Mucosa of descending colon (tissue), 3 donors: ENCODE measurements at regions not wholly inside any gene's neighbourhood (a gene's known extent, or its start where the extent isn't known, plus 50 kb on each side); places are given as distances from the start of the nearest gene placed in this dataset.

ENCODE experiments used
- ATAC-seq: fragments of 200-7000 bp; cut with Tn5 transposase; one replicate; pipeline ENCODE4 v1.9.1; 2020; ENCODE audit warnings: mild to moderate bottlenecking, moderate library complexity
- DNase-seq, 3 donors: peaks; one replicate each; pipeline ENCODE4 v3.0.0-alpha.2; 2020
- H3K36me3 ChIP-seq: fragments of 200-600 bp; one replicate; pipeline ENCODE4 v1.8.0; 2021; ENCODE audit warnings: low read depth, mild to moderate bottlenecking
- H3K4me1 ChIP-seq: fragments of 200-600 bp; one replicate; pipeline ENCODE4 v1.8.0; 2021; ENCODE audit warnings: low read depth, mild to moderate bottlenecking
- H3K4me3 ChIP-seq: fragments of 200-600 bp; one replicate; pipeline ENCODE4 v1.8.0; 2021; ENCODE audit warnings: mild to moderate bottlenecking
- H3K9me3 ChIP-seq: fragments of 200-600 bp; one replicate; pipeline ENCODE4 v1.8.0; 2021; ENCODE audit warnings: mild to moderate bottlenecking
- intact Hi-C, 2 donors: fragments of 100-400 bp; cut with DNase I in 1 of 2; cut with micrococcal nuclease in 1 of 2; formaldehyde crosslinking; loops; one replicate each; pipeline versions ENCODE4 v1.11.0 to v1.11.1; 2022; cut with DNase I, micrococcal nuclease
- TF ChIP-seq, protein P1 (sequence below): fragments of 200-600 bp; IDR thresholded peaks from one replicate; pipeline ENCODE4 v1.8.0; 2022; ENCODE audit warnings: antibody characterized with exemption, mild to moderate bottlenecking
- donor health status: DM: no; HTN: no; CAD: no; lungs with moderate emphysema.
- donor health status: DM: no; HTN: no; CAD: no.
- donor health status: DM: no; HTN: yes; CAD: no.

DNA sequence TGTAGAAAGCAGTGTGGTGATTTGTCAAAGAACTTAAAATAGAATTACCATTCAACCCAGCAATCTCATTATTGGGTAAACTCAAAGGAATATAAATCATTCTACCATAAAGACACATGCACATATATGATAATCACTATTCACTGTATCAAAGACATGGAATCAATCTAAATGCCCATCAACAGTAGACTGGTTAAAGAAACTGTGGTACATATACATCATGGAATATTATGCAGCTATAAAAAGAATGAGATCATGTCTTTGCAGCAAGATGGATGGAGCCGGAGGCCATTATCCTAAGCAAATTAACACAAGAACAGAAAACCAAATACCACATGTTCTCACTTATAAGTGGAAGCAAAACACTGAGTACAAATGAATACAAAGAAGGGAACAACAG is 281.5 kb upstream of the MAGI2 start:
- Histone ChIP-seq H3K4me3 (no peak overlapping the region), H3K9me3 (peaks cover 6% of the 10 kb centered on the region), H3K4me1 (no peaks in the 10 kb centered on the region), H3K36me3 (no peaks in the 10 kb centered on the region)
- TF ChIP-seq, protein P1, sequence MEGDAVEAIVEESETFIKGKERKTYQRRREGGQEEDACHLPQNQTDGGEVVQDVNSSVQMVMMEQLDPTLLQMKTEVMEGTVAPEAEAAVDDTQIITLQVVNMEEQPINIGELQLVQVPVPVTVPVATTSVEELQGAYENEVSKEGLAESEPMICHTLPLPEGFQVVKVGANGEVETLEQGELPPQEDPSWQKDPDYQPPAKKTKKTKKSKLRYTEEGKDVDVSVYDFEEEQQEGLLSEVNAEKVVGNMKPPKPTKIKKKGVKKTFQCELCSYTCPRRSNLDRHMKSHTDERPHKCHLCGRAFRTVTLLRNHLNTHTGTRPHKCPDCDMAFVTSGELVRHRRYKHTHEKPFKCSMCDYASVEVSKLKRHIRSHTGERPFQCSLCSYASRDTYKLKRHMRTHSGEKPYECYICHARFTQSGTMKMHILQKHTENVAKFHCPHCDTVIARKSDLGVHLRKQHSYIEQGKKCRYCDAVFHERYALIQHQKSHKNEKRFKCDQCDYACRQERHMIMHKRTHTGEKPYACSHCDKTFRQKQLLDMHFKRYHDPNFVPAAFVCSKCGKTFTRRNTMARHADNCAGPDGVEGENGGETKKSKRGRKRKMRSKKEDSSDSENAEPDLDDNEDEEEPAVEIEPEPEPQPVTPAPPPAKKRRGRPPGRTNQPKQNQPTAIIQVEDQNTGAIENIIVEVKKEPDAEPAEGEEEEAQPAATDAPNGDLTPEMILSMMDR = no peak
- no peak for ATAC-seq
- no peak for DNase-seq
- intact Hi-C loops = no loop called here

DNA sequence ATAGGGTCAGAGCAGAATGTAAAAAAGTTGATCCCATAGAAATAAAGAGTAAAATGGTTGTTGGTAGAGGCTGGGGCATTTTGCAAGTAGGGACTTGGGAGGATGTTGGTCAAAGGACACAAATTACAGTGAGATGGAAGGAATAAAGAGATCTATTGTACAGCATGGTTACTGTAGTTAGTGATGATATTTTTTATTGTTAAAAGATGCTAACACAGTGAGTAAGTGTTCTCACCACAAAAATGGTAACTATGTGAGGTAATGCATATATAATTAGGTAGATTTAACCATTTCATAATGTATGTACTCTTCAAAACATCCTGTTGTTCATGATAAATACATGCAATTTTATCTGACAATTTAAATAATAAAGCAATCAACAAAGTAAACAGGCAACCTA is 280.7 kb upstream of the MAGI2 start:
- Histone ChIP-seq H3K9me3 (peaks cover 6% of the 10 kb centered on the region), H3K4me1 (no peaks in the 10 kb centered on the region), H3K4me3 (no peak overlapping the region), H3K36me3 (no peaks in the 10 kb centered on the region)
- TF ChIP-seq, protein P1 = no peak
- intact Hi-C loops = no loop called here
- ATAC-seq = no peak
- no peak for DNase-seq

DNA sequence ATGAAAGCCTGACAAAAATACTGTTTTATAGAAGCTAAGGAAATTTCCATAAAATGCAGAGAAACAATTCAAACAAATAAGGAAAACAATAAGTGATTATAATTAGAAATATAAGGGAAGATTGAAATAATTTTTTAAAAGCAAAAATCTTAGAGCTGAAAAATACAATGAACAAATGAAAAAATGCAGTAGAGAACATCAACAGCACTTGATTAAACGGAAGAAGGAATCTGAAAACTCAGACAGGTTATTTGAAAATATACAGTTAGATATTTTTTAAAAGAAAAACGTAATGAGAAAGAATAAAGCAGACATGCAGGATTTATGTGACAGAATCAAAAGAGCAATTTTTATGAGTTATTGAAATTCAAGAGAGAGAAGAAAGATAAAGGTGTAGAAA is 279.1 kb upstream of the MAGI2 start:
- Histone ChIP-seq H3K4me1 (no peaks in the 10 kb centered on the region), H3K9me3 (peaks cover 6% of the 10 kb centered on the region), H3K36me3 (no peaks in the 10 kb centered on the region), H3K4me3 (no peak overlapping the region)
- DNase-seq (no peak), ATAC-seq (no peak)
- TF ChIP-seq, protein P1 = no peak
- intact Hi-C loops = no loop called here

DNA sequence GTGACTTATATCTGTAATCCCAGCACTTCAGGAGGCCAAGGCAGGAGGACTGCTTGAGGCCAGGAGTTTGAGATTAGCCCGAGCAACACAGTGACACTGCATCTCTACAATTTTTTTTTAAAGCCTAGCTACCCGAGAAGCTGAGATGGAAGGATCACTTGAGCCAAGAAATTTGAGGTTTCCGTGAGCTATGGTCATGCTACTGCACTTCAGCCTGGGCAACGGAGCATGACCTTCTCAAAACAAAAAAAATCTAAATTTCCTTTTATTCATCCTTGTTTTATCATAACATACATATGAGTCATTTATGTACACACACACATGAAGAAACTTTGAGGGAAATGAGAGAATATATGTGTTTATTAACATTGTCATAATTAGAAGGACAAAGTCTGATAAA is 277.5 kb upstream of the MAGI2 start:
- H3K36me3 ChIP-seq = no peaks in the 10 kb centered on the region
- ATAC-seq = no peak
- no peak overlapping the region for H3K4me3 ChIP-seq
- H3K4me1 ChIP-seq = no peaks in the 10 kb centered on the region
- intact Hi-C loops = no loop called here
- TF ChIP-seq, protein P1 = no peak
- peaks cover 6% of the 10 kb centered on the region for H3K9me3 ChIP-seq
- DNase-seq = no peak

DNA sequence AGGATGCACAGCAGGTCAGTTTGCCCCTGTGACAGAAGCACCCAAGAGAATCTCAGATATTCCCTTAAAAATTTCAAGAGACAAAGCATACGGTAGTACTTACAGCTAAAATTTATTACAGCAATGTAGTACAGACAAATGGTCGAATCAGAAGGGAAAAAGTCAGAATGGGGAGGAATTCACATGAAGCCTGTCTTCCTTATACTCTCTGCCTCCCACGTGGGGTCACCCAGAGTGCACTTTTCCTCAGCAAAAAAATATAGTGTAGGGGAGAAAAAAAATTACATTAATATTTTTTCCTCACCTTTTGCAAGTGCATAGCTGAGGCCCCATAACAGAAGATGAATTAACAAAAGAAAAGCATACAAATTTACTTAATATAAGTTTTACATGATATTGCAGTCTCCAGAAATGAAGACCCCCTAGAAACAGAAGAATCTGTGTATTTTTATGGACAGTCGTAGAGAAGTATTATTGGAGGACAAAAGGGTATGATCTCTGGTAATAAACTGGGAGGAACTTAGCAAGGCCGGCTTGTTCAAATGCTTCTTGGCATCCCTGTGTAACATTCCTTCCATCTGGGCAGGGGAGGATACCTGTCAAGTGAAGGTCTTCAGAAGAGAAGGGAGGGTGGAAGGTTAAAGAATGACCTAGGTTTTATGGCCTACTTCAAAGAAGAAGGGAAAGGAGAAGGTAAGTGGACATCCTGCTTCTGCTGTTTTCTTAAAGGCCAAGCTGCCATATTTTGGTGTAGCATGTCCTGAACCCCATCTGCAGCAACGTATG is 270.6 kb upstream of the MAGI2 start:
- no peaks in the 10 kb centered on the region for H3K4me1 ChIP-seq
- ATAC-seq = no peak
- DNase-seq = no peak
- TF ChIP-seq, protein P1 = no peak
- H3K4me3 ChIP-seq = no peak overlapping the region
- no peaks in the 10 kb centered on the region for H3K9me3 ChIP-seq
- intact Hi-C loops = no loop called here
- no peaks in the 10 kb centered on the region for H3K36me3 ChIP-seq
